Activated CD8-positive, alpha-beta T cell treated with anti-CD3 and anti-CD28 coated beads for 36 hours (primary cell): ENCODE measurements at regions not wholly inside any gene's neighbourhood (a gene's known extent, or its start where the extent isn't known, plus 50 kb on each side); places are given as distances from the start of the nearest gene placed in this dataset.

Experiments
- ATAC-seq: fragments of 200-7000 bp; cut with Tn5 transposase; one replicate; pipeline ENCODE4 v1.10.0; 2021; ENCODE audit warnings: mild to moderate bottlenecking, moderate library complexity
- CTCF ChIA-PET: fragments of 350-600 bp; sonication (Branson Sonifier 250); formaldehyde crosslinking; loops from one replicate; lab custom pipeline; 2021; ENCODE audit warnings: antibody characterized with exemption; lab: Charles Lee
- POLR2A ChIA-PET: fragments of 350-600 bp; sonication (Branson Sonifier 250); formaldehyde crosslinking; loops from one replicate; lab custom pipeline; 2021; ENCODE audit warnings: antibody characterized with exemption; lab: Charles Lee
- DNase-seq: peaks from one replicate; pipeline ENCODE4 v3.0.0-alpha.2; 2020
- H3K27ac Mint-ChIP-seq: one replicate; pipeline ENCODE4 v1.8.0; 2021; ENCODE audit warnings: mild to moderate bottlenecking, mixed read lengths
- H3K27me3 Mint-ChIP-seq: one replicate; pipeline ENCODE4 v1.8.0; 2021; ENCODE audit warnings: mixed read lengths
- H3K36me3 Mint-ChIP-seq: one replicate; pipeline ENCODE4 v1.8.0; 2021; ENCODE audit warnings: low read depth, mixed read lengths
- H3K4me1 Mint-ChIP-seq: one replicate; pipeline ENCODE4 v1.8.0; 2021; ENCODE audit warnings: low read depth, mixed read lengths
- H3K4me3 Mint-ChIP-seq: one replicate; pipeline ENCODE4 v1.8.0; 2021; ENCODE audit warnings: mild to moderate bottlenecking, moderate library complexity, mixed read lengths
- H3K9me3 Mint-ChIP-seq: one replicate; pipeline ENCODE4 v1.8.0; 2021; ENCODE audit warnings: mixed read lengths
- CTCF ChIP-seq: fragments of 200-600 bp; IDR thresholded peaks from one replicate; pipeline ENCODE4 v1.8.0; 2022; ENCODE audit warnings: antibody characterized with exemption, mild to moderate bottlenecking
- intact Hi-C: fragments of 100-400 bp; cut with micrococcal nuclease; formaldehyde crosslinking; loops from one replicate; pipeline ENCODE4 v1.10.0; 2022

GRCh38 chr6:158912655-158913054, 87.3 kb downstream of the RSPH3 start:
- Mint-ChIP-seq H3K4me1 (peaks cover 44% of the 10 kb centered on the region), H3K9me3 (no peaks in the 10 kb centered on the region), H3K36me3 (no peaks in the 10 kb centered on the region), H3K27me3 (no peaks in the 10 kb centered on the region), H3K4me3 (no peak overlapping the region), H3K27ac (peak overlapping the region; percentile 89)
- peak; percentile 67 for ATAC-seq
- CTCF ChIA-PET = interaction anchor here (0.7 to 1.7 kb wide), 3 partner anchors 60 to 222 kb away, joined by 3 to 6 read pairs (median 3); no protein-coding TSS in a partner anchor
- peak; percentile 24 for DNase-seq
- no peak for TF ChIP-seq CTCF
- intact Hi-C loops = loop anchor here (5.0 kb wide), 1 partner anchor 95 kb away; the partner anchor contains the start of gene EZR
- POLR2A ChIA-PET = interaction anchor here (0.6 to 2.1 kb wide), 4 partner anchors 17 to 107 kb away, joined by 3 to 8 read pairs (median 4); no protein-coding TSS in a partner anchor

- POLR2A ChIA-PET = interaction anchor here (0.6 to 2.1 kb wide), 3 partner anchors 16 to 107 kb away, joined by 3 to 8 read pairs (median 3); no protein-coding TSS in a partner anchor
- H3K4me3 Mint-ChIP-seq = peak overlapping the region; percentile 42
- intact Hi-C loops = loop anchor here (5.0 kb wide), 1 partner anchor 95 kb away; the partner anchor contains the start of gene EZR
- H3K9me3 Mint-ChIP-seq = no peaks in the 10 kb centered on the region
- ATAC-seq (peak; percentile 59), DNase-seq (peak; percentile 80)
- H3K27ac Mint-ChIP-seq = peak overlapping the region; percentile 89
- H3K27me3 Mint-ChIP-seq = no peaks in the 10 kb centered on the region
- no peaks in the 10 kb centered on the region for H3K36me3 Mint-ChIP-seq
- TF ChIP-seq CTCF = no peak
- CTCF ChIA-PET = interaction anchor here (1.1 to 1.7 kb wide), 2 partner anchors 60 to 222 kb away, joined by 3 to 6 read pairs; no protein-coding TSS in a partner anchor
- peaks cover 38% of the 10 kb centered on the region for H3K4me1 Mint-ChIP-seq
Observed at GRCh38 chr6:158911746-158912480, 88.1 kb downstream of the RSPH3 start.

- Mint-ChIP-seq H3K36me3 (no peaks in the 10 kb centered on the region), H3K9me3 (peaks cover 6% of the 10 kb centered on the region), H3K4me3 (peak overlapping the region; percentile 56), H3K4me1 (peaks cover 36% of the 10 kb centered on the region), H3K27ac (peak overlapping the region; percentile 89), H3K27me3 (no peaks in the 10 kb centered on the region)
- peak; percentile 46 for DNase-seq
- CTCF ChIA-PET = interaction anchor here (1.0 to 1.7 kb wide), 2 partner anchors 62 kb away, joined by 3 to 6 read pairs; no protein-coding TSS in a partner anchor
- intact Hi-C loops = loop anchor here (5.0 kb wide), 1 partner anchor 93 kb away; the partner anchor contains the start of gene EZR
- no peak for TF ChIP-seq CTCF
- peak; percentile 53 for ATAC-seq
- POLR2A ChIA-PET = interaction anchor here (0.7 to 2.1 kb wide), 4 partner anchors 11 to 41 kb away, joined by 3 to 8 read pairs (median 4); no protein-coding TSS in a partner anchor
Observed at GRCh38 chr6:158910484-158911440, 89.2 kb downstream of the RSPH3 start.

- ATAC-seq = peak; percentile 27
- POLR2A ChIA-PET = interaction anchor here (0.9 to 1.1 kb wide), 2 partner anchors 11 to 37 kb away, joined by 3 to 4 read pairs; no protein-coding TSS in a partner anchor
- H3K27ac Mint-ChIP-seq = peak overlapping the region; percentile 61
- intact Hi-C loops = loop anchor here (5.0 kb wide), 1 partner anchor 93 kb away; the partner anchor contains the start of gene EZR
- H3K27me3 Mint-ChIP-seq = no peaks in the 10 kb centered on the region
- peak overlapping the region; percentile 35 for H3K4me3 Mint-ChIP-seq
- DNase-seq = no peak
- H3K36me3 Mint-ChIP-seq = peaks cover 3% of the 10 kb centered on the region
- peaks cover 12% of the 10 kb centered on the region for H3K9me3 Mint-ChIP-seq
- CTCF ChIA-PET = interaction anchor here (1.0 kb wide), 1 partner anchor 63 kb away, joined by 3 read pairs; no protein-coding TSS in a partner anchor
- no peak for TF ChIP-seq CTCF
- peaks cover 32% of the 10 kb centered on the region for H3K4me1 Mint-ChIP-seq
Observed at GRCh38 chr6:158909938-158910337, 90.1 kb downstream of the RSPH3 start.
